ENCODE measurements at regions not wholly inside any gene's neighbourhood (a gene's known extent, or its start where the extent isn't known, plus 50 kb on each side); places are given as distances from the start of the nearest gene placed in this dataset.

DNA sequence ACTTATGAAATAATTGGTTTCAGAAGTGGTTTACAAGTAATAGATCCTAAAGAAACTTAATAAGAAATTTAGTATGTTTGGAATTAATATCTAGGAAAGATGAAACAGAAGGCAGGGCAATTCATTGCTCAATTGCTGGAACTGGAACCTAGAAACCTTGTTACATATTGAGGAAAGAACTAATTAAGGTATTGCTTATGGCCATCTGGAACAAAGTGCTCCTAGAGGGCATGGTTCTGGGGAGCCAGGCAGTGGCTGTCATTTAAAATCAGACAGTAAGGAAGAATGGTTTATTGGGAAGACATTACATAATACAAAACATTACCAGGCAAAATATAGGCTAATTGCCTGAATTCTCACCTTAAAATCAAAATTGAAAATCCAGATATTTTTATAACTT, 224.1 kb downstream of the SLITRK6 start:
- TF ChIP-seq, protein P1, sequence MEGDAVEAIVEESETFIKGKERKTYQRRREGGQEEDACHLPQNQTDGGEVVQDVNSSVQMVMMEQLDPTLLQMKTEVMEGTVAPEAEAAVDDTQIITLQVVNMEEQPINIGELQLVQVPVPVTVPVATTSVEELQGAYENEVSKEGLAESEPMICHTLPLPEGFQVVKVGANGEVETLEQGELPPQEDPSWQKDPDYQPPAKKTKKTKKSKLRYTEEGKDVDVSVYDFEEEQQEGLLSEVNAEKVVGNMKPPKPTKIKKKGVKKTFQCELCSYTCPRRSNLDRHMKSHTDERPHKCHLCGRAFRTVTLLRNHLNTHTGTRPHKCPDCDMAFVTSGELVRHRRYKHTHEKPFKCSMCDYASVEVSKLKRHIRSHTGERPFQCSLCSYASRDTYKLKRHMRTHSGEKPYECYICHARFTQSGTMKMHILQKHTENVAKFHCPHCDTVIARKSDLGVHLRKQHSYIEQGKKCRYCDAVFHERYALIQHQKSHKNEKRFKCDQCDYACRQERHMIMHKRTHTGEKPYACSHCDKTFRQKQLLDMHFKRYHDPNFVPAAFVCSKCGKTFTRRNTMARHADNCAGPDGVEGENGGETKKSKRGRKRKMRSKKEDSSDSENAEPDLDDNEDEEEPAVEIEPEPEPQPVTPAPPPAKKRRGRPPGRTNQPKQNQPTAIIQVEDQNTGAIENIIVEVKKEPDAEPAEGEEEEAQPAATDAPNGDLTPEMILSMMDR (IDR thresholded peaks at IDR 0.05; ENCODE audit: low read depth, low read length) = no peak
- H3K4me3 ChIP-seq (ENCODE audit: low read depth, low read length) = no peak overlapping the region

- TF ChIP-seq, protein P1 (IDR thresholded peaks at IDR 0.05; ENCODE audit: low read depth, low read length) = no peak
These were observed 231.3 kb downstream of the SLITRK6 start for GRCh38 chr13:85567909-85568308.

GRCh38 chr13:85565652-85566051, 233.6 kb downstream of the SLITRK6 start:
- TF ChIP-seq, protein P1 (IDR thresholded peaks at IDR 0.05; ENCODE audit: low read depth, low read length) = no peak
- H3K4me3 ChIP-seq (ENCODE audit: low read depth, low read length) = no peak overlapping the region

More at GRCh38 chr13:85567909-85568308, 231.3 kb downstream of the SLITRK6 start:
- no peak overlapping the region for H3K4me3 ChIP-seq (ENCODE audit: low read depth, low read length)

DNA sequence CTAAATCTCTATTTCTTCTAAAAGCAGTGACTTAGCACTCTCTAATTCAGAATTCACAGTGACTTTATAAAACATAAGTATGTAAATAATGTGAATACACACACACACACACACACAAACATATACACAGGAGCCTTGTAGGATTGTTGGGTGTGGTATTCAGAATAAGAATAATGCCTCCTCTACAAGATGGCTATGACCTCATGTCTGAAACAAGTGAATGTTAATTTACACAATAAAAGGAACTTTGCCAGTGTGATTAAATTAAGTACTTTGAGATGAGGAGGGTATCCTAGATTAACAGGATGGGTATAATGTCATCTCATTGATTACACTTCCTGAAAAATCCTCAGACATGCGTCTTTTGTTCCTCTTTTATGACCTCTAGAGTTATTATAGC, 234.6 kb downstream of the SLITRK6 start:
- no peak overlapping the region for H3K4me3 ChIP-seq (ENCODE audit: low read depth, low read length)
- TF ChIP-seq, protein P1 (IDR thresholded peaks at IDR 0.05; ENCODE audit: low read depth, low read length) = no peak

DNA sequence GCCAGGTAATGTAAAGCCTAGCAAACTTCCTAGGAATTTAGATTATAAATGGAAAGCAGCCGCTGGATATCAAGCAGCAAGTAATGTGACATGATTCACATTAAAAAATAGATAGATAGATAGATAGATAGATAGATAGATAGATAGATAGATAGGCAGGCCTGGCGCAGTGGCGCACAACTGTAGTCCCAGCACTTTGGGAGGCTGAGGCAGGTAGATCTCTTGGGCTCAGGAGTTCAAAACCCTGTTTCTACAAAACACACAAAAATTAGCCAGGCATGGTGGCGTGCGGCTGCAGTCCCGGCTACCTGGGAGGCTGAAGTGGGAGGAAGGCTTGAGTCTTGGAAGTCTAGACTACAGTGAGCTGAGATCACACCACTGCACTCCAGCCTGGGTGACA, 236.9 kb downstream of the SLITRK6 start:
- H3K4me3 ChIP-seq (ENCODE audit: low read depth, low read length) = no peak overlapping the region
- TF ChIP-seq, protein P1 (IDR thresholded peaks at IDR 0.05; ENCODE audit: low read depth, low read length) = no peak

DNA sequence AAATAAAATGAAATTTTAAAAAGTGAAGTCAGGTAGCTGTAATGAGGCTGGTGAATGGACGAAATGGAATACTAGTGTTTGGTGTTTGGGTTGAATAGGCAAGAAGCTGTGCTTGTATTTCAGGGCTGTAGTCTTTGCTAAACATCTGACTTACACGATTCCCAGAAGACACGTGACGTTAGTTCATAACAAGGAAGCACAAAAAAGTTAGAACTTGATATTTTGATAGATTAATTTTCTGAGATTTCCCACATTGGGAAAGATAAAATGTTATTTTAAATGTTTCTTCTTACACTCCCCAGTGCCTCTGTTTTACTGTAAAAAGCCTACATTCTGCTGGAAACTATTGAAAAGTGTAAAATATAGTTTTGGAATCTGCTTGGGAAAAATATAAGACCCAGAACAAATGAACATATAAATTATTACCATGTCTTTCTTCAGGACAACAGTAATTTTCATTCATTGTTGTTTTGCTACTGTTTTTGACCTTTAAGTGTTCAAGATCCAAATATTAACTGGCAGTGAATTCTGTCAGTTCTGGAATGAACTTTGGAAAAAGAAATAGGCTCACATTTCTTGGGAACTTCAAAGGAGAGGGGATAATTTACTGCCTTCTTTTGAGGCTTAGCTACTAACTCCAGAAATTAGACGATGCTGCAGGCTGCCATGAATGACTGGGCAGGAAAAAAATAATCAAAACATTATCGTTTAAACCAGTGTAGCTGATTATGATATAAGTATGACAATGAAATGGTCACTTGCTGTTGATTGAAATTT, 241.3 kb downstream of the SLITRK6 start:
- TF ChIP-seq, protein P1 (IDR thresholded peaks at IDR 0.05; ENCODE audit: low read depth, low read length) = no peak
- no peak overlapping the region for H3K4me3 ChIP-seq (ENCODE audit: low read depth, low read length)

- no peak overlapping the region for H3K4me3 ChIP-seq (ENCODE audit: low read depth, low read length)
- TF ChIP-seq, protein P1 (IDR thresholded peaks at IDR 0.05; ENCODE audit: low read depth, low read length) = no peak
These were observed 248.2 kb downstream of the SLITRK6 start for GRCh38 chr13:85551012-85551411.
